AG09319 (cell line): ENCODE measurements at regions not wholly inside any gene's neighbourhood (a gene's known extent, or its start where the extent isn't known, plus 50 kb on each side); places are given as distances from the start of the nearest gene placed in this dataset.

Source experiments
- DNase-seq: peaks from one replicate; pipeline ENCODE4 v3.0.0-alpha.2; 2010; ENCODE audit warnings: low read depth; ENCODE audit errors: extremely low read depth
- CTCF ChIP-seq: IDR thresholded peaks from 2 replicates; pipeline ENCODE4 v1.5.1; 2011; ENCODE audit warnings: low read depth, mild to moderate bottlenecking, inconsistent platforms, low read length, moderate library complexity

- TF ChIP-seq CTCF, result no peak
- DNase-seq, result no peak
Observed at GRCh38 chr2:175516555-175516954, 335.0 kb upstream of the ATP5MC3 start.

GRCh38 chr2:175500255-175500654, 318.7 kb upstream of the ATP5MC3 start:
- no peak for DNase-seq
- TF ChIP-seq CTCF, result no peak

GRCh38 chr2:175490360-175490791, 308.9 kb upstream of the ATP5MC3 start:
- TF ChIP-seq CTCF, result no peak
- DNase-seq, result no peak

- DNase-seq, result no peak
- no peak for TF ChIP-seq CTCF
Observed at GRCh38 chr2:175478096-175478768, 296.7 kb upstream of the ATP5MC3 start.

- TF ChIP-seq CTCF, result no peak
- DNase-seq, result no peak
Observed at GRCh38 chr2:175476948-175477347, 295.4 kb upstream of the ATP5MC3 start.

- TF ChIP-seq CTCF, result no peak
- DNase-seq, result no peak
Observed at GRCh38 chr2:175476374-175476773, 294.9 kb upstream of the ATP5MC3 start.

- TF ChIP-seq CTCF, result no peak
- no peak for DNase-seq
Observed at GRCh38 chr2:175475130-175475529, 293.6 kb upstream of the ATP5MC3 start.
